ENCODE measurements at regions not wholly inside any gene's neighbourhood (a gene's known extent, or its start where the extent isn't known, plus 50 kb on each side); places are given as distances from the start of the nearest gene placed in this dataset.

GRCh38 chr22:47769652-47770051 is 1007.2 kb downstream of the TBC1D22A start:
- TF ChIP-seq EZH2phosphoT487 (IDR thresholded peaks at IDR 0.05; ENCODE audit: borderline replicate concordance): no peak
- TF ChIP-seq CTCF (conservative IDR thresholded peaks at IDR 0.05; ENCODE audit: low read length): no peak
- no peak overlapping the region for H3K4me3 ChIP-seq (ENCODE audit: low read length, poor library complexity, severe bottlenecking)
- no peaks in the 10 kb centered on the region for H3K79me2 ChIP-seq (ENCODE audit: insufficient read depth, low read length)
- H3K36me3 ChIP-seq (ENCODE audit: insufficient read depth, low read length): no peaks in the 10 kb centered on the region
- H3K27me3 ChIP-seq (ENCODE audit: insufficient read depth, low read length, poor library complexity, severe bottlenecking): no peaks in the 10 kb centered on the region
- no peak overlapping the region for H3K4me2 ChIP-seq (ENCODE audit: low read depth, low read length, poor library complexity, severe bottlenecking)
- no peak overlapping the region for H3K9ac ChIP-seq (ENCODE audit: low read depth, low read length, poor library complexity, severe bottlenecking)
- no peaks in the 10 kb centered on the region for H3K4me1 ChIP-seq (ENCODE audit: insufficient read depth, low read length, poor library complexity, severe bottlenecking)
- no peaks in the 10 kb centered on the region for H3F3A ChIP-seq (ENCODE audit: low read depth)
- no peaks in the 10 kb centered on the region; the same call in 1 of the 2 replicates for H3K9me3 ChIP-seq (ENCODE audit: insufficient read depth, low read depth, low read length)
- H2AFZ ChIP-seq (ENCODE audit: low read length): no peak overlapping the region
- no peaks in the 10 kb centered on the region for H4K20me1 ChIP-seq (ENCODE audit: insufficient read depth, low read length, poor library complexity, severe bottlenecking)
- H3K9me2 ChIP-seq (replicated peaks; ENCODE audit: low read depth, low read length): no peaks in the 10 kb centered on the region

GRCh38 chr22:47768027-47768426 is 1005.6 kb downstream of the TBC1D22A start:
- Histone ChIP-seq H3K4me1 (ENCODE audit: insufficient read depth, low read length, poor library complexity, severe bottlenecking) (no peaks in the 10 kb centered on the region), H3K9me3 (ENCODE audit: insufficient read depth, low read depth, low read length) (no peaks in the 10 kb centered on the region; the same call in 1 of the 2 replicates), H3K4me3 (ENCODE audit: low read length, poor library complexity, severe bottlenecking) (no peak overlapping the region), H3K27me3 (ENCODE audit: insufficient read depth, low read length, poor library complexity, severe bottlenecking) (no peaks in the 10 kb centered on the region), H4K20me1 (ENCODE audit: insufficient read depth, low read length, poor library complexity, severe bottlenecking) (no peaks in the 10 kb centered on the region), H3K79me2 (ENCODE audit: insufficient read depth, low read length) (no peaks in the 10 kb centered on the region), H2AFZ (ENCODE audit: low read length) (no peak overlapping the region), H3F3A (ENCODE audit: low read depth) (no peaks in the 10 kb centered on the region), H3K4me2 (ENCODE audit: low read depth, low read length, poor library complexity, severe bottlenecking) (no peak overlapping the region), H3K9ac (ENCODE audit: low read depth, low read length, poor library complexity, severe bottlenecking) (no peak overlapping the region), H3K36me3 (ENCODE audit: insufficient read depth, low read length) (no peaks in the 10 kb centered on the region), H3K9me2 (replicated peaks; ENCODE audit: low read depth, low read length) (no peaks in the 10 kb centered on the region)
- TF ChIP-seq EZH2phosphoT487 (IDR thresholded peaks at IDR 0.05; ENCODE audit: borderline replicate concordance): no peak
- TF ChIP-seq CTCF (conservative IDR thresholded peaks at IDR 0.05; ENCODE audit: low read length): no peak

- H3K36me3 ChIP-seq (ENCODE audit: insufficient read depth, low read length): no peaks in the 10 kb centered on the region
- H3K9me3 ChIP-seq (ENCODE audit: insufficient read depth, low read depth, low read length): no peaks in the 10 kb centered on the region; the same call in 1 of the 2 replicates
- no peak overlapping the region for H2AFZ ChIP-seq (ENCODE audit: low read length)
- H3K9me2 ChIP-seq (replicated peaks; ENCODE audit: low read depth, low read length): no peaks in the 10 kb centered on the region
- no peaks in the 10 kb centered on the region for H3K79me2 ChIP-seq (ENCODE audit: insufficient read depth, low read length)
- no peak overlapping the region for H3K4me3 ChIP-seq (ENCODE audit: low read length, poor library complexity, severe bottlenecking)
- no peak overlapping the region for H3K4me2 ChIP-seq (ENCODE audit: low read depth, low read length, poor library complexity, severe bottlenecking)
- TF ChIP-seq EZH2phosphoT487 (IDR thresholded peaks at IDR 0.05; ENCODE audit: borderline replicate concordance) (no peak), CTCF (conservative IDR thresholded peaks at IDR 0.05; ENCODE audit: low read length) (no peak)
- H4K20me1 ChIP-seq (ENCODE audit: insufficient read depth, low read length, poor library complexity, severe bottlenecking): no peaks in the 10 kb centered on the region
- no peaks in the 10 kb centered on the region for H3F3A ChIP-seq (ENCODE audit: low read depth)
- H3K4me1 ChIP-seq (ENCODE audit: insufficient read depth, low read length, poor library complexity, severe bottlenecking): no peaks in the 10 kb centered on the region
- H3K9ac ChIP-seq (ENCODE audit: low read depth, low read length, poor library complexity, severe bottlenecking): no peak overlapping the region
- no peaks in the 10 kb centered on the region for H3K27me3 ChIP-seq (ENCODE audit: insufficient read depth, low read length, poor library complexity, severe bottlenecking)
Observed at GRCh38 chr22:47767403-47767802, 1005.0 kb downstream of the TBC1D22A start.
